SK-N-SH (cell line): ENCODE measurements at regions not wholly inside any gene's neighbourhood (a gene's known extent, or its start where the extent isn't known, plus 50 kb on each side); places are given as distances from the start of the nearest gene placed in this dataset.

Experiments used
- CTCF ChIP-seq: fragments of 200-600 bp; sonication (generic); IDR thresholded peaks from 2 replicates; pipeline ENCODE4 v1.6.1; 2017; ENCODE audit warnings: antibody characterized with exemption, mild to moderate bottlenecking, moderate library complexity
- FOXJ3 ChIP-seq: sonication (generic); formaldehyde crosslinking; IDR thresholded peaks from 2 replicates; pipeline ENCODE4 v1.5.1; 2020; ENCODE audit warnings: mild to moderate bottlenecking, missing genetic modification reagents
- GABPA ChIP-seq: IDR thresholded peaks from 2 replicates; pipeline ENCODE4 v1.4.0; 2012; ENCODE audit warnings: low read depth, mild to moderate bottlenecking
- JUND ChIP-seq: IDR thresholded peaks from 2 replicates; pipeline ENCODE4 v1.4.0; 2012
- MXI1 ChIP-seq: IDR thresholded peaks from 2 replicates; pipeline ENCODE4 v1.6.1; 2012; ENCODE audit warnings: mild to moderate bottlenecking, low read depth, low read length, improper control_type of control experiment
- POLR2AphosphoS5 ChIP-seq: IDR thresholded peaks from 2 replicates; pipeline ENCODE4 v1.6.1; 2012; ENCODE audit warnings: low read depth, low read length
- RAD21 ChIP-seq: IDR thresholded peaks from 2 replicates; pipeline ENCODE4 v1.6.1; 2012; ENCODE audit warnings: mild to moderate bottlenecking, low read length
- RCOR1 ChIP-seq: fragments of 150-350 bp; IDR thresholded peaks from 2 replicates; pipeline ENCODE4 v1.6.1; 2017; ENCODE audit warnings: antibody characterized with exemption, low read length
- RFX5 ChIP-seq: IDR thresholded peaks from 2 replicates; pipeline ENCODE4 v1.6.1; 2012; ENCODE audit warnings: mild to moderate bottlenecking, improper control_type of control experiment, low read length
- TCF12 ChIP-seq: IDR thresholded peaks from 2 replicates; pipeline ENCODE4 v1.4.0; 2012
- TF ChIP-seq, protein P1 (sequence below): IDR thresholded peaks from 2 replicates; pipeline ENCODE4 v1.4.0; 2012; ENCODE audit warnings: low read depth
- TF ChIP-seq, protein P2 (sequence below): fragments of 150-350 bp; IDR thresholded peaks from 2 replicates; pipeline ENCODE4 v1.6.1; 2017; ENCODE audit warnings: antibody characterized with exemption, low read length, low read depth, borderline replicate concordance

- TF ChIP-seq, protein P1, sequence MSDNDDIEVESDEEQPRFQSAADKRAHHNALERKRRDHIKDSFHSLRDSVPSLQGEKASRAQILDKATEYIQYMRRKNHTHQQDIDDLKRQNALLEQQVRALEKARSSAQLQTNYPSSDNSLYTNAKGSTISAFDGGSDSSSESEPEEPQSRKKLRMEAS = no peak
- TF ChIP-seq CTCF = no peak
- no peak for TF ChIP-seq RCOR1
- no peak for TF ChIP-seq FOXJ3
- TF ChIP-seq TCF12 = no peak
- TF ChIP-seq MXI1 = no peak
- TF ChIP-seq GABPA = no peak
- no peak for TF ChIP-seq JUND
- no peak for TF ChIP-seq RAD21
- no peak for TF ChIP-seq RFX5
- TF ChIP-seq, protein P2, sequence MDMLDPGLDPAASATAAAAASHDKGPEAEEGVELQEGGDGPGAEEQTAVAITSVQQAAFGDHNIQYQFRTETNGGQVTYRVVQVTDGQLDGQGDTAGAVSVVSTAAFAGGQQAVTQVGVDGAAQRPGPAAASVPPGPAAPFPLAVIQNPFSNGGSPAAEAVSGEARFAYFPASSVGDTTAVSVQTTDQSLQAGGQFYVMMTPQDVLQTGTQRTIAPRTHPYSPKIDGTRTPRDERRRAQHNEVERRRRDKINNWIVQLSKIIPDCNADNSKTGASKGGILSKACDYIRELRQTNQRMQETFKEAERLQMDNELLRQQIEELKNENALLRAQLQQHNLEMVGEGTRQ = no peak
- no peak for TF ChIP-seq POLR2AphosphoS5
Observed at GRCh38 chr10:131729938-131730660, 170.7 kb upstream of the PPP2R2D start.
